Body of pancreas (tissue), 4 donors: ENCODE measurements at regions not wholly inside any gene's neighbourhood (a gene's known extent, or its start where the extent isn't known, plus 50 kb on each side); places are given as distances from the start of the nearest gene placed in this dataset.

Experiments used
- CTCF ChIP-seq, 7 experiments: fragments of 450-650 bp in 4 of 7; fragments of 200-600 bp in 3 of 7; sonication (generic) in 3 of 7; IDR thresholded peaks; one replicate each; pipeline ENCODE4 v1.5.1; 2016 to 2019; ENCODE audit warnings: antibody characterized with exemption in 7 of 7
- POLR2A ChIP-seq, 3 donors: fragments of 450-650 bp; IDR thresholded peaks; one replicate each; pipeline ENCODE4 v1.6.1; 2016; ENCODE audit warnings: antibody characterized with exemption in 3 of 3, mild to moderate bottlenecking in 2 of 3

- TF ChIP-seq POLR2A (IDR thresholded peaks at IDR 0.05) (no peak), CTCF (IDR thresholded peaks at IDR 0.05) (no peak)
Measured at GRCh38 chr10:46231087-46231486, 55.7 kb upstream of the ANTXRL start.
